NCI-H2196 treated with DMSO at 0.1 percent for 48 hours (cell line): ENCODE measurements at regions not wholly inside any gene's neighbourhood (a gene's known extent, or its start where the extent isn't known, plus 50 kb on each side); places are given as distances from the start of the nearest gene placed in this dataset.
"Not testable (repeated sequence)": the region's sequence is repeated elsewhere in the genome, so short reads cannot be mapped to it uniquely, and the experiment has no call there.

Experiments used
- DNase-seq: peaks from one replicate; lab custom pipeline; 2025; ENCODE audit not compliant: unreplicated experiment; lab: John Stamatoyannopoulos, UW

DNA sequence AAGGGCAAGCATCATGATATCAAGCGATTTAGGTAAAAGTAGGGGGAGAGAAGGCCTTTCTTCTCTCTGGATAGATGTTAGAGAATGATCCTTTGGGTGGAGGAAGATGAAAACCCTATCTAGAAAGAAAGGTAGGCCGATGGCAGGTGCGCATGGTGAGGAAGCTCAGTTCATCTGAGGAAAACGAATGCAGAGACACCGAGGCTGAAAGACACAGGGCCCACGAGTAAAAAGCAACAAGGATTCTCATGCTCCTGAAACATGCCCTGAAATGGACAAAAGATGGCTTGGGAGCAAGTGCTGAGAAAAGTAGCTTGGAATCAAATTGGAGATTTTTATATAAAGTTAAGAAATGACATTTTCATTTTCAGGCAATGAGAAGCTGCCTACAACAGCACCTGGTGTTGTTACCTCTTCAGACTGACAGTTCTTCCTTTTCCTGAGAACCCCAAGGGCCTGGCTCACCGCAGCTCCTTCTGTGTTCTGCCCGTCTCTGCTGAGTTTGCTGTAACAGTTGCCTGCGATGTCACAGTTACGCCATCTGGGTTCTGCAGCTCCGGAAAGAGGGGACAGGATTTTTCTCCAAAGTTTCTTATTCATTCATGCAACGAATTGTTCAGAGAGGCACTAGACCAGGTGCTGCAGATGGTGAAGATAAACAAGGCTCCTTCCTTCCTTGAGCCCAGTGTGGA is 402.0 kb upstream of the KLF6 start:
- no peak for DNase-seq

DNA sequence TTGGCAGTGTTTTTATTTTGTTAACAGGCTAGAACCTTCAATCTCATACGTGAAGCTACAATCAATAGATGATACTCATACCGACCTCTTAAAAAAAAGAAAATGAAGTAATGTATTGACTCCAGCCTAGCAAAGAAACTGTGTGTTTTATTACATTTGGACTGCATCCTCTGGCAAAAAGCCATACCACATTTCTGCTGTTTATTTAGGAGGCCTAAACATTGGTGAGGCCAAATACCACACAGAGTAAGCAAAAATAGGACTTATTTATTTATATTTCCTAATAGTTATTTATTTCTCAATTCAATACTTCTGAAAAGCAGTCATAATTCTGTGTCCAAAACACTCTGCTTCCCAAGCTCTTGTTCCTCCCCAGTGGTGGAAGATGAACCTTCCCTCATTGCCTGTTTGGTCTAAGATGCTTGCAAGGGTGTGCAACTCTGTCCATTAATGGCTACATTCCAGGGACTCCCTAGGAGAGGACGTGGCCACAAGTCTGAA is 398.8 kb upstream of the KLF6 start:
- no peak for DNase-seq

DNA sequence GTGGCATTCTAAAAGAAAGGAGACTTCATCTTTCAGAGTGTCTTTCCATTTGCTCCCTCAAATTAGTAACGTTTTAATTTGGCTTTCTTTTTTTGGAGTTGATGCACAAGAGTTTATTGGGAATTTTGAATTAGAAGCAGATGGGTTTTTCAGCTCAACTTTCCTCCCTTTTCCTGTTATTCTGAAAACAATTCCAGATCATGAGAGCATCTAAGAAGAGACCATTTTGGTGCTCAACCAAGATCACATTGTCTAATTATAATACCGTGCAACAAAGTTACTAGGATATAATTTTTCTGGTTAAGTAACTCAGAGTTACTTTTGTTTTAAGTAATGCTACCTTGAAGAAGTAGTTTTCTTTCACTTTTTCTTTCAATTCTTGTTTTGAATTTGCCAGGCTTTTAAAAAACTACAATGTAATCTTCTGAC is 396.6 kb upstream of the KLF6 start:
- no peak for DNase-seq

DNA sequence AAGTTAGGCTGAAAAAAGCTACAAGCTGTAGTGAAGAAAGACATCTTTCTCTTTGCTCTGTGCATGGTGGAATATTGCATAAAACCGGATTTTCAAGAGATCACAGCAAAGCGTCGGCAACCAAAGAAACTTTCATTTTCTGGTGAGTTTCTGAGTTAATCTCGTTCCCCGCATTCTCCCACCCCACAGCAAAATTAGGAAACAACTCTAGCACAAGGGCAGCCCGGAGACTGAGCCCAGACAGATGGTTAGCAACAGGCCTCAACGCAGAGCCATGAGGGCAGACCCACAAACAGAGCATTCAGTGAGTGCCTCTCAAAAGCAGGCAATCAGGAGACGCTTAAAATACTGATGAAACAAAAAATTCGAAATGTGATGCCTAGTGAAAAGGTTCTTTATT is 396.1 kb upstream of the KLF6 start:
- no peak for DNase-seq

DNA sequence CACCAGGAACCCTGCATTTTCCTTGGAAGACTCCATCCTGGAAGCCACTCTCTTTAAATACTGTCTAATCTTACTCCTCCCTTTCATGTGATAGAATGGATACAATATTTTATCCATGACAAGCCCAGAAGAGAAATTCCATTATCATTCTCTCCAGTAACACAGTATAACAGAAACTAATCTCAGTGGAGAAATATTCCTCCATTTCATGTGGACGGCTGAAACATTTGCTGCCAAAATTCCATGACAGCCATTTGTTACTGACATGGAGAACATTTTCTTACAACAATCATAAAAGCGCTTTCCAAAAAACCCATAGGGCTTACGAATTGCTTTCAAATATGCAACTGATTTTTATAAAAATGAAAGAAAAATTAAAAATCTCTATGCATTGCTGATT is 392.8 kb upstream of the KLF6 start:
- no peak for DNase-seq

DNA sequence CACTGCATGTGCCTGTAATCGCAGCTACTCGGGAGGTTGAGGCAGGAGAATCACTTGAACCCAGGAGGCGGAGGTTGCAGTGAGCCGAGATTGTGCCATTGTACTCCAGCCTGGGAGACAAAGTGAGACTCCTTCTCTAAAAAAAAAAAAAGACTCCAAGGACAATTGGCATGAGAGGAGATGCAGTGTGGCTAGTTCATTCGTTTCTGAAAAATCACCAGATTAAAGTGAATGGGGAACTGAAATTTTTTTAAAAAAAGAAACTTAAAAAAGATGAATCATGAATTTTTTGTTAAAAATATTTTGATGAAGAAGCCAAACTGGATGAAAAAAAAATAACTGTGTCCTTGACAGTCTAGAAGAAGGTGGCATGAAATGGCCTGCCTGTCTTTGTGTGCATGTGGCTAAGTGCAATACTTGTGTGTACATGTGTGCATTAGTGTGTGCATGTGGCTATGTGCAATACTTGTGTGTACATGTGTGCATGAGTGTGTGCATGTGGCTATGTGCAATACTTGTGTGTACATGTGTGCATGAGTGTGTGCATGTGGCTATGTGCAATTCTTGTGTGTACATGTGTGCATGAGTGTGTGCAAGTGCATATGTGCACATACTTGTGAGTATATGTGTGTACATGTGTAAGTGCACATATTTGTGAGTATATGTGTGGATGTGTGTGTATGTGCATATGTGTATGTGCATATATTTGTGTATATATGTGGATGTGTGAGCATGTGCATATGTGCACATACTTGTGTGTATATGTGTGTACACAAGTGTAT is 391.7 kb upstream of the KLF6 start:
- DNase-seq = no peak

DNA sequence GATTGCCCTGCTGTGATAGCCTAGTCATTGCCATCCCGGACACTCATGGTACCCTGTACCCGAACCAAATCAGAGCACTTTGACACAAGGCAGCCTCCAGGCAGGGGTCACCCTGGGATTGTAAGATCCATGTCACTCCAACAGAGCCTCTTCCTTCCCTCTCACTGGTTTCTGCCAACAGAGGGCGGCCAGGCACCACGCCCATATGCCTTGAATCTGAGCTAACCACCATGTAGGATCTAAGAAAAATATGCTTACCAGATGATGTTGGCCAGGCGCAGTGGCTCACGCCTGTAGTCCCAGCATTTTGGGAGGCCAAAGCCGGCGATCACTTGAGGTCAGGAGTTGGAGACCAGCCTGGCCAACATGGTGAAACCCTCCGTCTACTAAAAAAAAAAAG is 389.2 kb upstream of the KLF6 start:
- DNase-seq = no peak

DNA sequence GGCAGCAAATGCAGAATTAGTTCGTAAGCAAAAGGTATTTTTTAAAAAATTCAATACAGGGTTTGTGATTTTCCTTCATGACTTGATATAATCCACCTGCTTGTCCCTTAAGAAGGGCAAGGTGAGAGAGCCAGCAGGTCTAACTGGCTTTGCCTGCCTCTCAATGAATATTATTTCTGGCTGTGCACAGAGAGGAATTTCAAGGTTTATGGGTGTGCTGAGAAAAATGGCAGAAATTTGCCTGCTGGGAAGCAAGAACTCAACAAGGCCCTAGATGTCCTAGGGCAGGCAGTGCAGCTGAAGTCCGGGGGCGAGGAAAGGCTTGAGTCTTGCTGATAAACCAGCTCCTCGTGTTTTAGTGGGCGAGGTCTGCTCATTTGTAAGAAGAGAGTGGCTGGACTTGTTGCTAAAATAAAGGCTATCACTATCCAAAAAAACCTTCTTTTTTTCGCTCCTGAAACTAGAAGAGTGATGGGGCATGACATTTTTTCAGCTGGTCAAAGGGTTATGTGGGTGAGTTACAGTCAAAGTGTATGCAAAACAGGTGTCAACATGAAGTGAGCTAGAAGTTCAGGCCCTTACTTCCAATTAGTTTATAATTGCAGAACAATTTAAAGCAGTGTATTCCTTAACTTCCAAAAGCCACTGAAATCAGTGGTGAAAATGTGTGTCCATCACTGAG is 385.8 kb upstream of the KLF6 start:
- DNase-seq = no peak

DNA sequence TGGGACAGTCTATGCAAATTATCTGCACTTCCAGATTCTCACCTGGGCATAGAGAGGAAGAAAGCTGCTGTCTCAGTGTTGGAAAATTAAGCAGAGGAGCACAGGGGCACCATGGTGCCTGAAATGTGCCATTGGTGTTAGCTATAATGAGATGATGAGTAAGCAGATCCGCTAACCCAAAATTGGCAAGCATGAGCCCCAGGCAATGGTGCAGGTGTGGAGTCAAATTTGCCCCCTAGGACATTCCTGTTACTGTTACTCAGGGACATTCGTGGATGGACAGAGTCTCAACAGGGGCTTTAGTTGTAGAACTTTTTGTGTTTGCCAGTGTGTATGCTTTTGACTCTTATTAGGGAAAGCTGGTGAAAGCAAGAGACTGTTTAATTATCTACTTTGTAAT is 385.2 kb upstream of the KLF6 start:
- DNase-seq = no peak

DNA sequence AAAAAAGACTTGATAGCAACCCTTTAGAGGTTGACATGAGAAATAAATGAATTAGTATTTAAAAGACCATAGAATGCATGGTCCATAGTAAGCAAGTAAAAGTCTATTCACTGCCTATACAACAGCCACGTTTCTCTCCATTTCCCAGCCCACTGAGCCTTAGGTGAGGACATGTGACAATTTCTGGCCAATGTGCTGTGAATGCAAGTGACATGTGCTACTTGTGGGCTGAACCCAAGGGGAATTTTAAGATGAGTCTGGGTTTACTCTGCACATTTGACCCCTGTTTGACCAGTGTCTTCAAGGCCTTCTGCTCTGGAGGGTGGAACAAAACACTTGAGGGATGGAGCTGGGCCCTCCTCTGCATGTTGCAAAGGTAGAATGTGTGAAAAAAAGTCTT is 384.4 kb upstream of the KLF6 start:
- DNase-seq = no peak

DNA sequence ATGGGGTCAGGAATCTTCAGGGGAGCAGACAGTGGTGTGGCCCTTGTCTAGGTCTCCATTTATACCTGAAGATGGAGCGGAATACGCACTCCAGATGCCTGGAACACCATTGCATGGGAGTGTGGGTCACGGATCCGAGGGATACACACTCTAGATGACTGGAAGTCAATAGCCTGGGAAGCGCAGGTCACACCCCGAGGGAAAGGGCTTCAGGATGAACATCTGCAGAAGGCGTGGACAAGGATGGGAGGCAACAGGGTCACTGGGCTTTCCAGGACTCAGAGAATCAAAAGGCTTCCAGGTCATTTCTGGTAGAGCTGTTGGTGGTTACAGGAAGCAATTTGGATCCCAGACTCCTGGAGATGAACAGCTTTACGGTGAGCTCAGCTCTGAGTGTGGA is 382.2 kb upstream of the KLF6 start:
- no peak for DNase-seq

DNA sequence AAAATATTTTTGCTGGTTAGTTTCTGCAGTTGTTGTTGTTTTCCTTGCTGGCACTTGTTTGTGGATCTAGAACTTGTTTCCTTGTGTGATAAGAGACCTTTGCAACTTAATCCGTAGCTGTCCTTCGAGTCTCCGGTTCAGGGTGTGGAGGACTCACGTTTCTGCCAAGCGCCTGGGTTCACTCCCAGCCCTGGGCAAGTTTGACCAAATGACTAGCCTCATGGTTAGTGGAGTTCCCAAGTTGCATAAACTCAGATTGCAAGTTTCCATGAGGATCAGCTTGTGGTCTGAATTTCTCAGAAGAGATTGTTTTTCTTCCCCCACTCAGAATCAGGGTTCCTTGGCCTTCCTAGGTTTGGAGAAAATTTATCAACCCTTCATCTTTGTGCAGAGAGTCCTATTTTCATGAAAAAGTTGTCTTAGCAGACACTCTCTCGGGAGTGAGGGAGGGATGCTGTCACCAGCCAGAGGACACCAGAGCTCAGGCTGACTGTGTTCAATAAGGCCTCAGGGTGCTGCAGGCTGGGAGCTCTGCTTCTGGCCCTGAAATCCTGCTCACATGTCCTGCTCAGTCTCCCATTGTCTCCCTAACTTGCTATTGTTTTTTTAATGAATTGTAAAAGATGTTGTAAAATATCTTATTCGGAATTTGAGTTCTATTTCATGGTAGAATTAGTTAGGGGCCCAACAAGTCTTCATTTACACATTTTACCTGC is 377.7 kb upstream of the KLF6 start:
- DNase-seq = no peak

DNA sequence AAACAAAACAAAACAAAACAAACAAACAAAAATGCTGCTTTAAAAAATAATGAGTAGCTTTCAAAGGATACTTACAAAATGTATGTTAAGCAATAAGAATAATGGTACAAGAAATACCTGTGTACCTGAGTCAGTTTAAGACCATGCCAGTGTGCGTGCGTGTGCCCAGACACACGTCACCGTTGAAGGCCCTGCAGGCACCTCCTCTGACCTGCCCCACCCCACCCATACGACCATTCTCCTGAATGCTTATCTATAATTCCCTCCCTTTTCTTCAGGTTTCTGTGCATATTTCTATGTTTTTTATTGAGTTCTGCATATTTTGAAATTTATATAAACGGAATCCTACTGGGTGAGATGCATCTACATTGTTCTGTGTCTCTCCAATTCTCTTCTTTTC is 374.2 kb upstream of the KLF6 start:
- no peak for DNase-seq

DNA sequence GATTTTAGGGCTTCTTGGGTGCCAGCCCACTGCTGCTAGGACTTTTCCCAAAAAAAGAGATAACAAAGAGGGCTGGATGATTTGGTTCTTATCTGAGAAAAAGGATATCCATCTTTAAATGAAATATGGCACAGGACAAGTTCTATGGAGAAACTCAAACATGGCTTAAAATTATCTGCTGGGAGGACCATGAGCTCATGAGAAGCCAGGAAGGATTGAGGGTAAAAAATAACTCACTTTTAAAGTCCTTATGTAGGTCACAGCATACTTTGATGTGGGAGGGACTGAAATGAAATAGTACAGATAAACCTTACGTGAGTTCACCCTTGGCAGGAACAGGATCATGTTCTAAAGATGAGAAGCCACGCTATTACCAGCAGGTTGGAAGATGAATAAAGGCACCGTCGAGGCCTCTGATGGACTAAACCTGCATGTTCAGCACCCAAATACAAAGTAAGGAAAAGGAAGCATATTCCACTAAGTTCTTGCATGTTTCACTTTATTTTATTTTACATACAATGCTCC is 369.2 kb upstream of the KLF6 start:
- DNase-seq = no peak

DNA sequence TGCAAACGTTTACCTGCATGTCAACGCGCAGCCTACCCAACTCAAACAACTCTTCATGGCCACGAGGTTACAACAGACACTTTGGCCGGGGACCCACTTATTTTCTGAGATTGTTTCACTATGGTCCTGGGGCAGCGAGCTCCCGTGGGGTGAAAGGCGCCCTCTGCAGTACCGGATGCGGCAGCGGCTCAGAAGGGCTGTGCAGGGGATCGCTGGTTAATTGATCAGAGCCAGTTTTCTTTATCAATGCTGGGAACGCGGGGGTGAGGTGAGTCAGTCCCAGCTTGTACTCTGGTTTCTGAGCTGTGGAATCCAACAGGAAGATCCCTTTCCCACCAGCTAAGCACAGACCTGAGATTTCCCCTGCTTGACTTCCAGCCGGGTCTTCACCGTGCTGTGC is 366.5 kb upstream of the KLF6 start:
- no peak for DNase-seq

DNA sequence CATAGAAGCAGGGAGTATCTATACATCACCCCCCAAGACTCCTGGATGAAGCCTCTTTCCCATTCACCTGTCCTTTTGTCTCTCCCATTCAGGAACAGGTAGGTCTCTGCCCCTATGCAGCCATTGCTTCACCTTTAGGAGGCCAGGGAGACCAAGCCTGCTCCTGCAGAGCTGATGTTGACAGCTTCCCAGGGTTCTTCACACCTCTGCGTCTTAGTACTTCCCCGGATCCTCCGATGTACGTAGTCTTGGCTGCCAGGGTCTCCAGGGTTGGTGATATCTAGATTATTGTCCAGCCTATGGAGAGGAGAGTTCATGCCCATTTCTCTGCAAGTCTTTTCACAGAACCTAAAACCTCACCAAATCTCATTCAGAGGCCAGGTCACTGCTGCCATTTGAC is 365.7 kb upstream of the KLF6 start:
- DNase-seq = no peak

DNA sequence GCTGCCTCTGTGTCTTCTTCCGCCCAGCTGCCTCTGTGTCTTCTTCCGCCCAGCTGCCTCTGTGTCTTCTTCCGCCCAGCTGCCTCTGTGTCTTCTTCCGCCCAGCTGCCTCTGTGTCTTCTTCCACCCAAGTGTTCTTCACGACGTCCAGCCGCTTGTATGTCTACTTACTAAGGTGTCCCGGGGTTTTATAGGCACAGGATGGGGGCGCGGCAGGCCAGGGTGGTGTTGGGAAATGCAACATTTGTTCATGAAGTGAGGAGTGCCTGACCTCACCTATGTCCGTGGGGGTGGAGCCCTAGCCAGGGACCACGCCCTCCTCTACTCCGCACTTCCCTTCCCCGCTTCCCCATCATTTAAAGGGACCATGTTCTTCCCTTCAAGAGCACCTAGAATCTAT is 364.5 kb upstream of the KLF6 start:
- not testable (repeated sequence) for DNase-seq

DNA sequence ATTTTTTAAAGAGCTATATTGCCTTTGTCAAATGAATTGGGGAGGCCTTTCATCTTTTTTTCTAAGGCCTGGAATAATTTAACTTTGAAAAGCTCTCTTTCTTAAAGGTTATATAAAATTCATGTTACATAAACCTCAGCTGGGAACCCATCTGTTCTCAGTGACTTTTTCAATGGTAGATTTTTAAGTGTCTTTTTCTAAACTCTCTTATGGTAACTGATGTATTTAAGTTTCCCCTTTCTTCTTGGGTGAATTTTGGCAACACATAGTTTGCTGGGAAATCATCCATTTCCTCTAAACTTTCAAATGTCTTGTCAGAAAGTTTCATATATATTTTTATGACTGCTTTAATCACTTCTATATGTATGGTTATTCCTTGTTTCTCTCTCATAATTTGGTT is 362.2 kb upstream of the KLF6 start:
- DNase-seq = no peak

DNA sequence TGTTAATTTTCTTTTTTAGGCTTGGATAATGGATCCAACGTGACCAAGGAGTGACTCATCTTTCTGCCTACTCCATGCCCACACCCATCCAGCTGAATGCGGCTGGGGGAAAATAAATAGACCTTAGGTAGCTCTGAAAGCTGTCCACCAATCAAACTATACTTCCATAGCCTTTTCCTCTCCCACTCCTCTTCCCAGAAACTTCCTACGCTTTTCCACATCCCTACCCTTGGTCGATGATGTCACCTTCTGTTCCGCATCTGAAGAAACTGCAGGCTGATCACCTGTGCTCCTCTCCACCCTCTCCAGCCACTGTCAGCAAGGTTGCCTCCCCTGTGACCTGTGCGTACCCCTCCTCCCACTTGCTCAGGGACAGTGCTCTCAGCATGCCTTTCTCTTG is 359.8 kb upstream of the KLF6 start:
- DNase-seq = no peak

DNA sequence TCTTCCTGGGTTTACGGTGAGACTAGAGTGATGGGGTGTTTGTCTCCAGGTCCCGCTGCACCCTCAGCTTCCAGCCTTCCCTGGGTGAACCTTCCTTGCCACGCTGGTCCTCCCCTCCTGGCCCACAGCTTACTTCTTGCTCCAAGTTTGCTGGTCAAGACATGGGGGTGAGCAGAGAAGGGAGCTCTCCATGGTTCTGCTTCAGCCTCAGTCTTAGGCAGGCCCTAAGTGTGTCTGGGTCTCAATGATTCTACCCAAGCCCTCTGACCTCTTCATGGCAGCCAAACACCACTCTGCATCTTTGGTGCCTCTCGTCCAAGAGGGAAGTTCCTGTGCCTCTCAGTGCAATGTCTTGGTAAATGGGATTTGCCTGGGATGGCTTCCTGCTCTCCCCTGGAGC is 356.5 kb upstream of the KLF6 start:
- DNase-seq = no peak

DNA sequence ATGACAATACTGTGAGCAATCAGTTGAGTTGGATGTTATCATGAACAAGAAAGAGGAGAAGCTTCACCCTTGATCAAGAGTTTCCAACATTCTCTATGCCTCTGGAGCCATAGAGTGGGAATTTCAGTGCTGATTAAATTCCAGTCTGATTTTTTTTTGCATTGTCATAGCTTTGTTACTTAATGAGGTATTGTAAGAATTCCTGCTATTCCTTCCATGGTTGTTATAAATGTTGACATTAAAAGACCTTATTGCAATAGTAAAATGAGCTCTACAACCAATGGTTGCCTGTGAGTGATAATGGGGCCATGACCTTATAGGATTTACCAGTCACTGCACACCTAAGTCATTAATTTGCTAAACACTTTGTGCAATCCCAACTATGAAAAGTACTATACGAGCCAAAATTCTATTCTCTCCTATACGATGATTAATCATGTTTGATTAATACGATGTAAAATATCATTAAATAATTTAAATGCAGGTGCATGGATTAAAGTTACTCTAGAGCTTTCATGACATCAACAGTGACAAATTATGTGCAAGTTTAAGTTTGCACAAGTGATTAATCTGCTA is 353.2 kb upstream of the KLF6 start:
- DNase-seq = no peak
